ENCODE measurements at regions not wholly inside any gene's neighbourhood (a gene's known extent, or its start where the extent isn't known, plus 50 kb on each side); places are given as distances from the start of the nearest gene placed in this dataset.

- Mint-ChIP-seq H3K4me1 (peaks cover 27% of the 10 kb centered on the region), H3K27me3 (ENCODE audit: low read depth) (peaks cover 17% of the 10 kb centered on the region), H3K4me3 (peak overlapping the region; percentile 72), H3K36me3 (no peaks in the 10 kb centered on the region), H3K9me3 (no peaks in the 10 kb centered on the region), H3K27ac (peak overlapping the region; percentile 79)
- peak; percentile 69 for TF ChIP-seq CTCF (IDR thresholded peaks at IDR 0.05; ENCODE audit: unreplicated experiment)
- DNase-seq (ENCODE audit: low spot score in 2 of 2, unreplicated experiment in 2 of 2), result peak; percentile 88 to 96
These were observed 93.3 kb downstream of the CD83 start for GRCh38 chr6:14210663-14211561.

GRCh38 chr6:14211562-14211942 is 94.0 kb downstream of the CD83 start:
- no peaks in the 10 kb centered on the region for H3K36me3 Mint-ChIP-seq
- no peaks in the 10 kb centered on the region for H3K9me3 Mint-ChIP-seq
- peaks cover 28% of the 10 kb centered on the region for H3K4me1 Mint-ChIP-seq
- H3K27me3 Mint-ChIP-seq (ENCODE audit: low read depth), result peaks cover 19% of the 10 kb centered on the region
- peak overlapping the region; percentile 72 for H3K4me3 Mint-ChIP-seq
- no peak for TF ChIP-seq CTCF (IDR thresholded peaks at IDR 0.05; ENCODE audit: unreplicated experiment)
- DNase-seq (ENCODE audit: low spot score in 2 of 2, unreplicated experiment in 2 of 2), result peak in 1 of 2 experiments; percentile 59
- H3K27ac Mint-ChIP-seq, result peak overlapping the region; percentile 79

- no peaks in the 10 kb centered on the region for H3K9me3 Mint-ChIP-seq
- H3K27ac Mint-ChIP-seq, result peak overlapping the region; percentile 79
- peaks cover 19% of the 10 kb centered on the region for H3K27me3 Mint-ChIP-seq (ENCODE audit: low read depth)
- TF ChIP-seq CTCF (IDR thresholded peaks at IDR 0.05; ENCODE audit: unreplicated experiment), result no peak
- H3K4me3 Mint-ChIP-seq, result peak overlapping the region; percentile 72
- H3K36me3 Mint-ChIP-seq, result no peaks in the 10 kb centered on the region
- no peak for DNase-seq (ENCODE audit: low spot score in 2 of 2, unreplicated experiment in 2 of 2)
- peaks cover 32% of the 10 kb centered on the region for H3K4me1 Mint-ChIP-seq
These were observed 94.4 kb downstream of the CD83 start for GRCh38 chr6:14212020-14212419.

DNA sequence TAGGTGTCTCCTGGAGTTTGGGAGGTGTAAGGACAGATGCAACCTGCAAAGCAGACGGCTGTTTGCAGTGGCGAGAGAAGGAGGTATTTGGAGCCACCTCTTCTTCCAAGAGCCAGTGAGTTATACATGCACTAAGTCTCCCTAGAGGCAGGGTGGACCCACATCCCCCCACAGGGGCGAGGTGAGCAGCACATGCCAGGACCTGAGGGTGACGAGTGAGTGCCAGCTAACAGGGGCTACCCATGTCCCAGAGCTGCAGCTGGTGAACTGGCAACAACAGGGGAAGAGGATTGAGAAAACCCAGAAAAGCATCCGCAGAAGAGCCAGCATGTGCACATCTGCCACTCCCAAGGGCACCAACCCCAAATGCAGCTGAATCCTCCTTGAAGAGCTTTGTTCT is 95.1 kb downstream of the CD83 start:
- Mint-ChIP-seq H3K36me3 (no peaks in the 10 kb centered on the region), H3K4me1 (peaks cover 36% of the 10 kb centered on the region), H3K27ac (no peak overlapping the region), H3K27me3 (ENCODE audit: low read depth) (peaks cover 19% of the 10 kb centered on the region), H3K9me3 (no peaks in the 10 kb centered on the region), H3K4me3 (no peak overlapping the region)
- no peak for TF ChIP-seq CTCF (IDR thresholded peaks at IDR 0.05; ENCODE audit: unreplicated experiment)
- no peak for DNase-seq (ENCODE audit: low spot score in 2 of 2, unreplicated experiment in 2 of 2)

GRCh38 chr6:14216946-14217684 is 99.5 kb downstream of the CD83 start:
- Mint-ChIP-seq H3K27me3 (ENCODE audit: low read depth) (peaks cover 29% of the 10 kb centered on the region), H3K27ac (no peak overlapping the region), H3K36me3 (no peaks in the 10 kb centered on the region), H3K4me3 (no peak overlapping the region), H3K9me3 (no peaks in the 10 kb centered on the region), H3K4me1 (peaks cover 13% of the 10 kb centered on the region)
- no peak for TF ChIP-seq CTCF (IDR thresholded peaks at IDR 0.05; ENCODE audit: unreplicated experiment)
- no peak for DNase-seq (ENCODE audit: low spot score in 2 of 2, unreplicated experiment in 2 of 2)
